Hepatocyte (in vitro differentiated cells): ENCODE measurements at regions not wholly inside any gene's neighbourhood (a gene's known extent, or its start where the extent isn't known, plus 50 kb on each side); places are given as distances from the start of the nearest gene placed in this dataset.
"Not testable (repeated sequence)": the region's sequence is repeated elsewhere in the genome, so short reads cannot be mapped to it uniquely, and the experiment has no call there.

Experiments
- CTCF ChIP-seq: fragments of 200-600 bp; sonication (generic); IDR thresholded peaks from 2 replicates; pipeline ENCODE4 v1.5.1; 2016; ENCODE audit warnings: antibody characterized with exemption, mild to moderate bottlenecking; ENCODE audit not compliant: poor library complexity
- EZH2 ChIP-seq: fragments of 200-600 bp; sonication (generic); IDR thresholded peaks from 2 replicates; pipeline ENCODE4 v1.6.1; 2016; ENCODE audit warnings: antibody characterized with exemption, mild to moderate bottlenecking, borderline replicate concordance
- EZH2phosphoT487 ChIP-seq: fragments of 200-600 bp; sonication (generic); IDR thresholded peaks from one replicate; pipeline ENCODE4 v1.6.1; 2018; ENCODE audit warnings: antibody characterized with exemption, mild to moderate bottlenecking, low read depth, moderate library complexity; ENCODE audit not compliant: unreplicated experiment, severe bottlenecking

- not testable (repeated sequence) for TF ChIP-seq CTCF, EZH2, EZH2phosphoT487
Measured at GRCh38 chr16:33932191-33932590, 472.8 kb downstream of the TP53TG3F start.
